ENCODE measurements at regions not wholly inside any gene's neighbourhood (a gene's known extent, or its start where the extent isn't known, plus 50 kb on each side); places are given as distances from the start of the nearest gene placed in this dataset.

DNA sequence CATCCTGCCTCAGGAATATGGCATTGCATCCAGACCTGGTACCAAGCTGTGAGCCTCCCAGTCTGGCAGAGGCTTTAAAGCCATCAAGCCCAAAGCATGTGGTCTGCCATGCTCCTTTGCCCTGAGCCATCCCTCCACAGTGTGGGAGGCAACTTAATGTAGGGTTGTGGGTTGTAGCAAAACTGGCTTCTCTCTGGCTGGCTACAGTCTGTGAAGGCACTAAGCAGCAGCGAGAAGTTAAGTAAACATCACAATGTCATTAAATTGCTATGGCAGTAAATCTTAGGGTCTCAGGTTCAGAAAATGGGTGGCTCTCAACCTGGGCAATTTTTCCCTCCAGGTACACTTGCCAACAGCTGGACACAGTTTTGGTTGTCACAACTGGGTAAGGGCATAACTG, 472.9 kb downstream of the PREX1 start:
- ChIA-PET POLR2A (no interaction called here), RAD21 (ENCODE audit: unreplicated experiment) (no interaction called here), CTCF (interaction anchor here (0.7 to 2.0 kb wide), 2 partner anchors 11 to 683 kb away, joined by 3 to 9 read pairs; no protein-coding TSS in a partner anchor), SMC1A (ENCODE audit: uncharacterized antibody, unreplicated experiment) (interaction anchor here (1.0 to 2.0 kb wide), 3 partner anchors 11 to 16 kb away, joined by 3 to 6 read pairs (median 4); no protein-coding TSS in a partner anchor)
- Histone ChIP-seq H3K9ac (ENCODE audit: control insufficient read depth, insufficient read depth, low read length) (no peak overlapping the region), H3K79me2 (ENCODE audit: control insufficient read depth, insufficient read depth, low read length) (no peaks in the 10 kb centered on the region), H3K27me3 (replicated peaks in 1 of 2; ENCODE audit: control insufficient read depth in 2 of 2, insufficient read depth in 2 of 2, low read length in 1 of 2) (no peaks in the 10 kb centered on the region), H3K36me3 (ENCODE audit: control insufficient read depth in 2 of 2, insufficient read depth in 2 of 2, low read length in 1 of 2) (no peaks in the 10 kb centered on the region), H4K20me1 (ENCODE audit: control insufficient read depth, insufficient read depth) (no peaks in the 10 kb centered on the region), H3K27ac (ENCODE audit: control insufficient read depth, insufficient read depth) (no peak overlapping the region), H2AFZ (ENCODE audit: control insufficient read depth, low read depth, low read length) (no peak overlapping the region), H3K4me2 (ENCODE audit: control insufficient read depth, insufficient read depth) (no peak overlapping the region), H3K4me1 (ENCODE audit: control insufficient read depth, insufficient read depth, low read length) (peaks cover 15% of the 10 kb centered on the region), H3K4me3 (no peak overlapping the region), H3K9me3 (replicated peaks; ENCODE audit: control insufficient read depth, insufficient read depth, low read length) (peaks cover 3% of the 10 kb centered on the region; the same call in 1 of the 3 replicates)
- DNase-seq (ENCODE audit: low read depth, low spot score) = no peak
- in situ Hi-C loops (cut with MboI) (no loop called here), intact Hi-C loops (cut with micrococcal nuclease; ENCODE audit: unreplicated experiment) (no loop called here)
- no peak for ATAC-seq
- no peak for FAIRE-seq
- TF ChIP-seq, protein P1, sequence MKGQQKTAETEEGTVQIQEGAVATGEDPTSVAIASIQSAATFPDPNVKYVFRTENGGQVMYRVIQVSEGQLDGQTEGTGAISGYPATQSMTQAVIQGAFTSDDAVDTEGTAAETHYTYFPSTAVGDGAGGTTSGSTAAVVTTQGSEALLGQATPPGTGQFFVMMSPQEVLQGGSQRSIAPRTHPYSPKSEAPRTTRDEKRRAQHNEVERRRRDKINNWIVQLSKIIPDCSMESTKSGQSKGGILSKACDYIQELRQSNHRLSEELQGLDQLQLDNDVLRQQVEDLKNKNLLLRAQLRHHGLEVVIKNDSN (IDR thresholded peaks at IDR 0.05; ENCODE audit: borderline replicate concordance, extremely low read length, insufficient read depth, low read depth, low read length) = no peak
- no peak for TF ChIP-seq CEBPB (IDR thresholded peaks at IDR 0.05; ENCODE audit: borderline replicate concordance in 1 of 2, low read depth in 2 of 2, low read length in 2 of 2)
- no peak for TF ChIP-seq NFXL1 (IDR thresholded peaks at IDR 0.05; ENCODE audit: borderline replicate concordance)
- TF ChIP-seq BRCA1 (IDR thresholded peaks at IDR 0.05; ENCODE audit: low read depth, low read length) = no peak
- TF ChIP-seq TARDBP (IDR thresholded peaks at IDR 0.05; ENCODE audit: borderline replicate concordance) = no peak
- TF ChIP-seq, protein P2, sequence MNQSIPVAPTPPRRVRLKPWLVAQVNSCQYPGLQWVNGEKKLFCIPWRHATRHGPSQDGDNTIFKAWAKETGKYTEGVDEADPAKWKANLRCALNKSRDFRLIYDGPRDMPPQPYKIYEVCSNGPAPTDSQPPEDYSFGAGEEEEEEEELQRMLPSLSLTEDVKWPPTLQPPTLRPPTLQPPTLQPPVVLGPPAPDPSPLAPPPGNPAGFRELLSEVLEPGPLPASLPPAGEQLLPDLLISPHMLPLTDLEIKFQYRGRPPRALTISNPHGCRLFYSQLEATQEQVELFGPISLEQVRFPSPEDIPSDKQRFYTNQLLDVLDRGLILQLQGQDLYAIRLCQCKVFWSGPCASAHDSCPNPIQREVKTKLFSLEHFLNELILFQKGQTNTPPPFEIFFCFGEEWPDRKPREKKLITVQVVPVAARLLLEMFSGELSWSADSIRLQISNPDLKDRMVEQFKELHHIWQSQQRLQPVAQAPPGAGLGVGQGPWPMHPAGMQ (IDR thresholded peaks at IDR 0.05; ENCODE audit: borderline replicate concordance) = no peak
- no TSS peak for BruUV-seq (replicated peaks)
- 92% methylated on average over 1 of the region's 1 CpG for WGBS (ENCODE audit: insufficient coverage, insufficient replicate concordance, low lambda C conversion rate, missing lambda C conversion rate)
